OCI-LY1 (cell line): ENCODE measurements at regions not wholly inside any gene's neighbourhood (a gene's known extent, or its start where the extent isn't known, plus 50 kb on each side); places are given as distances from the start of the nearest gene placed in this dataset.
"Not testable (repeated sequence)": the region's sequence is repeated elsewhere in the genome, so short reads cannot be mapped to it uniquely, and the experiment has no call there.

Source experiments
- H2AFZ ChIP-seq: fragments of 200-600 bp; sonication (generic), shearing (Covaris generic); 2 replicates; pipeline ENCODE4 v1.6.0; 2014; ENCODE audit warnings: antibody characterized with exemption, mild to moderate bottlenecking, low read length
- H3F3A ChIP-seq: fragments of 200-600 bp; sonication (generic), shearing (Covaris generic); 2 replicates; pipeline ENCODE4 v1.6.0; 2014; ENCODE audit warnings: mild to moderate bottlenecking, antibody characterized with exemption, low read length, moderate library complexity; ENCODE audit not compliant: insufficient read depth
- H3K27ac ChIP-seq: fragments of 200-600 bp; sonication (generic); 2 replicates; pipeline ENCODE4 v1.5.1; 2014; ENCODE audit warnings: low read length, mixed run types, mild to moderate bottlenecking, low read depth; ENCODE audit not compliant: poor library complexity, severe bottlenecking
- H3K27me3 ChIP-seq: fragments of 200-600 bp; sonication (generic); 2 replicates; pipeline ENCODE4 v1.6.0; 2014; ENCODE audit warnings: antibody characterized with exemption, mild to moderate bottlenecking, low read length, moderate library complexity; ENCODE audit not compliant: insufficient read depth
- H3K36me3 ChIP-seq: fragments of 200-600 bp; sonication (generic); 2 replicates; pipeline ENCODE4 v1.6.1; 2014; ENCODE audit warnings: mild to moderate bottlenecking, antibody characterized with exemption, low read length, moderate library complexity, mixed read lengths; ENCODE audit not compliant: insufficient read depth
- H3K4me1 ChIP-seq: fragments of 200-600 bp; sonication (generic); 2 replicates; pipeline ENCODE4 v1.5.1; 2014; ENCODE audit warnings: mild to moderate bottlenecking, low read length, moderate library complexity; ENCODE audit not compliant: insufficient read depth, severe bottlenecking
- H3K4me2 ChIP-seq: fragments of 200-600 bp; sonication (generic), shearing (Covaris generic); 2 replicates; pipeline ENCODE4 v1.6.1; 2014; ENCODE audit warnings: low read length
- H3K4me3 ChIP-seq: fragments of 200-600 bp; sonication (generic); 2 replicates; pipeline ENCODE4 v1.5.1; 2014; ENCODE audit warnings: low read length, low read depth, mild to moderate bottlenecking, mixed read lengths; ENCODE audit not compliant: poor library complexity, severe bottlenecking
- H3K79me2 ChIP-seq: fragments of 200-600 bp; shearing (Covaris generic); 2 replicates; pipeline ENCODE4 v1.6.1; 2016; ENCODE audit warnings: mixed run types, low read length, mixed read lengths; ENCODE audit not compliant: insufficient read depth
- H3K9ac ChIP-seq: fragments of 200-600 bp; sonication (generic), shearing (Covaris generic); 2 replicates; pipeline ENCODE4 v1.6.1; 2014; ENCODE audit warnings: mild to moderate bottlenecking, low read length, mixed read lengths
- H3K9me2 ChIP-seq: fragments of 200-600 bp; sonication (generic), shearing (Covaris generic); 2 replicates; pipeline ENCODE4 v1.6.1; 2014; ENCODE audit warnings: low read depth, mild to moderate bottlenecking, low read length, mixed read lengths
- H3K9me3 ChIP-seq: fragments of 200-600 bp; shearing (Covaris generic); 2 replicates; pipeline ENCODE4 v1.6.1; 2014; ENCODE audit warnings: low read length, mixed read lengths
- H4K20me1 ChIP-seq: fragments of 200-600 bp; sonication (generic), shearing (Covaris generic); 2 replicates; pipeline ENCODE4 v1.6.0; 2016; ENCODE audit warnings: mild to moderate bottlenecking, low read length; ENCODE audit not compliant: insufficient read depth
- EZH2 ChIP-seq: fragments of 200-600 bp; sonication (generic), shearing (Covaris generic); IDR thresholded peaks from 2 replicates; pipeline ENCODE4 v1.8.0; 2017; ENCODE audit warnings: borderline replicate concordance, mixed run types, mild to moderate bottlenecking, antibody characterized with exemption, low read length, moderate library complexity, mixed read lengths
- TF ChIP-seq, protein P1 (sequence below): fragments of 200-600 bp; sonication (generic), shearing (Covaris generic); IDR thresholded peaks from 2 replicates; pipeline ENCODE4 v1.5.1; 2017; ENCODE audit warnings: mild to moderate bottlenecking, antibody characterized with exemption, low read length, moderate library complexity, mixed read lengths

DNA sequence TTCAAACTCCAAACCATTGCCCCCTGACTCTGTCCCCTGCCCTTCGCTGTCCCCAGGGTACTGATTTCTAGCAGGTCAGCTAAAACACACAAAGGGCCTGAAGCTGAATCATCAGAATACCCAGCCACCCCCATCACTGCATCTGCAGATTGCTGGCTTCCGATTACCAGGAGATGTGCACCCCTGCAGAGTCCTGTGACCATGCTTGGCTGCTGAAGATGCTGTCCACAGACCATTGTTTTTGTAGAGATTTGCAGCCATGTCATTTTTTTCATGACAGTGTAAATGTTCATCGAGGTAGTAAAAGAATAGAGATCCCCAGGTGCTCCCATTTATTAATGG lies 463.3 kb downstream of the STK39 start:
- Histone ChIP-seq H2AFZ (no peak overlapping the region), H3K79me2 (no peaks in the 10 kb centered on the region), H3K36me3 (no peaks in the 10 kb centered on the region), H3F3A (no peaks in the 10 kb centered on the region), H4K20me1 (no peaks in the 10 kb centered on the region), H3K9me2 (no peaks in the 10 kb centered on the region), H3K9me3 (no peaks in the 10 kb centered on the region), H3K4me3 (no peak overlapping the region), H3K4me2 (no peak overlapping the region), H3K27ac (no peak overlapping the region), H3K27me3 (no peaks in the 10 kb centered on the region), H3K4me1 (no peaks in the 10 kb centered on the region), H3K9ac (no peak overlapping the region)
- TF ChIP-seq, protein P1, sequence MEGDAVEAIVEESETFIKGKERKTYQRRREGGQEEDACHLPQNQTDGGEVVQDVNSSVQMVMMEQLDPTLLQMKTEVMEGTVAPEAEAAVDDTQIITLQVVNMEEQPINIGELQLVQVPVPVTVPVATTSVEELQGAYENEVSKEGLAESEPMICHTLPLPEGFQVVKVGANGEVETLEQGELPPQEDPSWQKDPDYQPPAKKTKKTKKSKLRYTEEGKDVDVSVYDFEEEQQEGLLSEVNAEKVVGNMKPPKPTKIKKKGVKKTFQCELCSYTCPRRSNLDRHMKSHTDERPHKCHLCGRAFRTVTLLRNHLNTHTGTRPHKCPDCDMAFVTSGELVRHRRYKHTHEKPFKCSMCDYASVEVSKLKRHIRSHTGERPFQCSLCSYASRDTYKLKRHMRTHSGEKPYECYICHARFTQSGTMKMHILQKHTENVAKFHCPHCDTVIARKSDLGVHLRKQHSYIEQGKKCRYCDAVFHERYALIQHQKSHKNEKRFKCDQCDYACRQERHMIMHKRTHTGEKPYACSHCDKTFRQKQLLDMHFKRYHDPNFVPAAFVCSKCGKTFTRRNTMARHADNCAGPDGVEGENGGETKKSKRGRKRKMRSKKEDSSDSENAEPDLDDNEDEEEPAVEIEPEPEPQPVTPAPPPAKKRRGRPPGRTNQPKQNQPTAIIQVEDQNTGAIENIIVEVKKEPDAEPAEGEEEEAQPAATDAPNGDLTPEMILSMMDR, result no peak
- no peak for TF ChIP-seq EZH2

DNA sequence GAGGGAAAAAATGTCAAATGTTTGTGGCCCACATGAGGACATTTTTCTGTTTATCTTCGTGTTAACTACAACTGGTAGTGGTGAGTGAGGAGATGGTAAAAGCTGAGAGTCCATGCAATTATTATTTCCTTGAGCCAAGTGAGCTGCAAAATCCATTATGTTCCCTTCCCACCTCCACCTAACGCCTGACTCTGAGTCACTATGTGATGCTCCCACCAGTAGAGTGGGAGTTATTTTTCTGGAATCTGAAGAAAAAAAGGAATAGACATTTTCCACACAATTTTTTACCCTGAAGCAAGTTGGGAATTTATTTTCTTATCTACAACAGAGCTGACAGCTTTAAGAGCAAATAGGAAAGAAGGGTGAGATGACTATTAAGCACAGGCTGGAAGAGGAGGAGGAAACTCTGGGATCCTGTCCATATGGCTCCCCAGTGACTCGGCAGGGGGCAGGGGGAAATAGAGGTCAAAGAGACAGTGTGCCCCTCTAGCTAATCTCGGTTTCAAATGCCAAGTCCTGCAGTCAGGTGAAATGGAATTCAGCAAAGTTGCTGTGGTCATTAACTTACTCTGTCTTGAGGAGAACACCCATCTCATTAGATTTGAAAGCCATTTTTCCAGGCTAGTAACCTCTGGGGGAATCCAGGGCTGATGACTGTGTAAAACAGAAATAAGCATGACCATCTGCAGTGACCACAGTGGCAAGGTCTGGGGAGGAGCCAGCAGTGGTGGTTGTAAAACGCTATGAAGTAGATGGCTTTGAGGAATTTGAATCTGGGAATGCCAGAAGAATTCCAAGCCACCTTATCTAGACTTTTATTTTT lies 463.9 kb downstream of the STK39 start:
- H3K79me2 ChIP-seq, result no peaks in the 10 kb centered on the region

GRCh38 chr2:167781629-167782028 lies 465.8 kb downstream of the STK39 start:
- H3K9ac ChIP-seq, H3K4me3 ChIP-seq, H3K27me3 ChIP-seq, H2AFZ ChIP-seq, H3K9me3 ChIP-seq, H3F3A ChIP-seq, H3K27ac ChIP-seq, H3K4me2 ChIP-seq, H3K4me1 ChIP-seq, H3K9me2 ChIP-seq, H3K79me2 ChIP-seq, H3K36me3 ChIP-seq, H4K20me1 ChIP-seq: not testable (repeated sequence)

More for the DNA sequence above, 463.9 kb downstream of the STK39 start:
- no peaks in the 10 kb centered on the region for H3K4me1 ChIP-seq
- no peak overlapping the region for H2AFZ ChIP-seq
- H4K20me1 ChIP-seq, result no peaks in the 10 kb centered on the region
- H3K9me3 ChIP-seq, result no peaks in the 10 kb centered on the region
- H3K27me3 ChIP-seq, result no peaks in the 10 kb centered on the region
- no peak overlapping the region for H3K27ac ChIP-seq
- H3K4me3 ChIP-seq, result no peak overlapping the region
- H3F3A ChIP-seq, result no peaks in the 10 kb centered on the region
- no peak overlapping the region for H3K9ac ChIP-seq
- H3K9me2 ChIP-seq, result no peaks in the 10 kb centered on the region
- H3K36me3 ChIP-seq, result no peaks in the 10 kb centered on the region
- no peak overlapping the region for H3K4me2 ChIP-seq
- TF ChIP-seq EZH2, result no peak
- TF ChIP-seq, protein P1, result no peak

DNA sequence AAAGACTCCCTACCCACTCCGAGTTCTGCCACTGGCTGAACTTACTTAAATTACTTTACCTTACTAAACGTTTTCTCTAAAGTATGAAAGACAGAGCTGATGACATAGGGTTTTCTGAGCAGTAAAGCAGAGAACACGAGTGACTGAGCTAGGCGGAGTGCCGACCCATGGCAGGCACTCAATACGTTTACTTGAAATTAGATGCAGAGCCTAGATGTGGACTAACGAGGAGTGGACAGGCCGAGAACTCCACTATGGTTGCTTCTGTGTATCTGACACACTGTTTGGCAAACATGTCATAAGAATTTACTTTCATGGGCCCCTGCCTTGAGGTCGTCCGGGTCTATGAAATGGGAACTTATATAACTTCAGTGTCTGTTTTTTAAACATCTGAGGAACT lies 471.0 kb downstream of the STK39 start:
- Histone ChIP-seq H4K20me1 (no peaks in the 10 kb centered on the region), H3K79me2 (no peaks in the 10 kb centered on the region), H3F3A (no peaks in the 10 kb centered on the region), H3K27me3 (no peaks in the 10 kb centered on the region), H2AFZ (no peak overlapping the region), H3K4me3 (no peak overlapping the region), H3K36me3 (no peaks in the 10 kb centered on the region), H3K9me2 (no peaks in the 10 kb centered on the region), H3K4me2 (no peak overlapping the region), H3K4me1 (no peaks in the 10 kb centered on the region), H3K9me3 (no peaks in the 10 kb centered on the region), H3K27ac (no peak overlapping the region), H3K9ac (no peak overlapping the region)
- no peak for TF ChIP-seq EZH2
- TF ChIP-seq, protein P1, result no peak
